ENCODE measurements at regions not wholly inside any gene's neighbourhood (a gene's known extent, or its start where the extent isn't known, plus 50 kb on each side); places are given as distances from the start of the nearest gene placed in this dataset.

DNA sequence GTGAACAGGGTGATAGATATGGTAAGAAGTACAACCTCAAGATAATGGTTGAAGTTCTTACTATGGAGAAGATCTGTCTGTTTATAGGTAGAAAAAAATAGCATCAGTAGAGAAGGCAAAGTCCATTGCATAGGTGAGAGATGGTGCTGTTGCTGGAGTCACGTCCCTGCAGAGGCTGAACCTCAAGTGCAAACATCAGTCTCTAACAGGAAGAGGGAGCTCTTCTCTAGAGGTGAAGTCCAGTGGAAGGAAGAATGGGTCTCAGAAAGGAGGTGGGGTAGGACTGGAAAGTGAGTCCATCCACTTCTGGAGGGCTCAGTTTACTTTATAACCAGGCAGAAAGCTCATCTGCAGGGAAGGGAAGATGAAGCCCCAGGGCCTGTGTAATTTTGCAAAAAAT, 337.7 kb downstream of the MEIS1 start:
- no peaks in the 10 kb centered on the region for H3K4me1 ChIP-seq (ENCODE audit: insufficient read depth, low read length)
- no peaks in the 10 kb centered on the region for H3K9me3 ChIP-seq (ENCODE audit: control insufficient read depth, insufficient read depth, low read length)
- H3K9ac ChIP-seq (ENCODE audit: low read depth, low read length) = no peak overlapping the region
- no peaks in the 10 kb centered on the region for H3K36me3 ChIP-seq (ENCODE audit: insufficient read depth, low read length)

DNA sequence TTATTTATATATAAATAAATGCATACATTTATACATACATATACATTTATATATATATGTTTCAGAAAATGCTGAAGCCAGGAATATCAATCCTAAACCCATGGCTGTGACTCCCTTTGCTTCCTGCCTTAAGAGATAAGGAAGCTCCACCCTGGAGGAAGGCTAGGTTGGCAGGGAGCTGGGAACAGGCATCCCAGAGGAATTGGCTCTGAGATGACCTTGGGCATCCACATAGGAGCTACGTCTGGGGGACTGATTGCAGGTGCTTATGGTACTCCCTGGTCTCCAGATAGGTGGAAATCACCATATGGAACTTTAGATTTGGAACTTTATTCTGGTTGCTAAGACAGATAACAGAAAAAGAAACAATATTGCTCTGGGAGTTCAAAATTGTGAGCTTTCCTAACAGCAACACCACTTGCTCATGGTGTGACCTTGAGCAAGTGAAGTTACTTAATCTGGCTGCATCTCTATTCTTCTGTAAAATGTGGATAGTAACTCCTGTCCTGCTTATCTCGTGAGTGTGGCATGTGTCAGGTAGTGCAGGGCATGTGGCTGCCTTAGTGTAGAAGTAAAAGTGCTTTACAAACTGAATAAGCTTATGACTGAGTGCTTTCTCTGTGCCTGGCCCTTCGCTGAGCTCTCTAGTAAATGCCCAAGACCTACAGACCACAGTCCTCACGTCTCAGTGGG, 341.0 kb downstream of the MEIS1 start:
- Histone ChIP-seq H3K4me1 (ENCODE audit: insufficient read depth, low read length) (no peaks in the 10 kb centered on the region), H3K9me3 (ENCODE audit: control insufficient read depth, insufficient read depth, low read length) (no peaks in the 10 kb centered on the region), H3K9ac (ENCODE audit: low read depth, low read length) (no peak overlapping the region), H3K36me3 (ENCODE audit: insufficient read depth, low read length) (no peaks in the 10 kb centered on the region)

DNA sequence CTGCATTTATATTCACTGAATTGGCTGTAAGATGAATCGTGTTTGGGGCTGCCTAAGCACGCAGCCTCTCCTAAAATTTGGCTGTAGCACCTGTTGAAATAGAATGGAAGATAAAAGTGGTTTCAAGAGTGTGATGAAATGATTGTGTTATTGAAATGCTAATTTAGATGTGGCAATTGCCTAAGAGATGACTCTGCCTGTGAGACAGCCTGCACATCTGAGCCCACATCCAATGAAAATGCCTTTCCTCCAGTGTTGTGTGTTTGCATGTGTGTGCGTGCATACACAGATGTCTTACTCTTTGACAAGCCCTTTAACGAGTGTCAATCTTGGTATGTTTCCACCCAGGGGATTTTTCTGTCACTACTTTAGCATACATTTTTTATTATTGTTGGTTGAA, 346.9 kb downstream of the MEIS1 start:
- Histone ChIP-seq H3K9me3 (ENCODE audit: control insufficient read depth, insufficient read depth, low read length) (no peaks in the 10 kb centered on the region; the same call in 1 of the 2 replicates), H3K36me3 (ENCODE audit: insufficient read depth, low read length) (no peaks in the 10 kb centered on the region), H3K4me1 (ENCODE audit: insufficient read depth, low read length) (no peaks in the 10 kb centered on the region), H3K9ac (ENCODE audit: low read depth, low read length) (no peak overlapping the region)

DNA sequence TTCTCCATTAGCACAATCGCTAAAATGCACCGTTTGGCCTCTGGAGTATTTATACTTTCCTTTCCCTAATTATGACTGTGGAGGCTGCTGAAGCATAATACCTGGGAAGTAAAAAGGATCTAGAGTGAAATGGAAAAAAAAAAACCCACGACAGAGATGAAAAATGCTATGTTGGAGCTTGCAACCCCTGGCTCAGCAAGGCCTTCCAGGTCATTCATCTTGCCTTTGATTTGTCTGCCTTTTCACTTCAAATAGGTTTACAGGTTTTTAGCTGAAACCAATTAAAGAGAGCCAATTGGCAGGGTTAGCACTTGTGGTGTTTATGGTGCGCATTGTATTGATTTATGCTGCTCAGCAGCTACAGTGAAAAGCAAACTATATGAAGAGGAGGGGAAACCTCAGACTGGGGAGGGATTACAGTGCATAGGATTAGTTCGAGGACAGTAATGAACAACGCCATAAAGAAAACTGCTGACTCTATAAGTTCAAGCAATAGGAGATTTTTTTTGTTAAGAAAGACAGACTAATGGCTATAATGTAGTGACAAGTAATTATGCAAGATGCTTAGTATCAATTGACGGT, 347.9 kb downstream of the MEIS1 start:
- H3K36me3 ChIP-seq (ENCODE audit: insufficient read depth, low read length) = no peaks in the 10 kb centered on the region
- H3K9ac ChIP-seq (ENCODE audit: low read depth, low read length) = no peak overlapping the region
- no peaks in the 10 kb centered on the region for H3K4me1 ChIP-seq (ENCODE audit: insufficient read depth, low read length)
- H3K9me3 ChIP-seq (ENCODE audit: control insufficient read depth, insufficient read depth, low read length) = no peaks in the 10 kb centered on the region; the same call in 1 of the 2 replicates

DNA sequence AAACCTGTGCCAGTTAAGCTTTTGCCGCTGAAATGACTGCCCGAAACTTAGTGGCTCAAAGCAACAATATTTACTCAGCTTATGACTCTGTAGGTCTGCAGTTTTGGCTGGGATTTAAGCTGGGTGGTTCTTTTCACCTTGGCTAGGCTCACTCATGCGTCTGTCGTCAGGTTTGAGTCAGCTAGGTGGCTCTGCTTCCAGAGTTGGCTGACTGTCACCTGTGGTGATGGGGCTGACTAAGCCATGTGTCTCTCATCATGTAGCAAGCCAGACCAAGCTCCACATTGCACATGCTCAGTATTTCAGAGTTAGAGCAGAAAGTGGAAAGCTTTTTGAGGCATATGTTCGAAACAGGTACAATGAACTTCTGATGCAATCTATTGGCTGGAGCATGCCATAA, 354.8 kb downstream of the MEIS1 start:
- no peaks in the 10 kb centered on the region for H3K4me1 ChIP-seq (ENCODE audit: insufficient read depth, low read length)
- no peaks in the 10 kb centered on the region for H3K36me3 ChIP-seq (ENCODE audit: insufficient read depth, low read length)
- H3K9ac ChIP-seq (ENCODE audit: low read depth, low read length) = no peak overlapping the region
- H3K9me3 ChIP-seq (ENCODE audit: control insufficient read depth, insufficient read depth, low read length) = no peaks in the 10 kb centered on the region; the same call in 1 of the 2 replicates

DNA sequence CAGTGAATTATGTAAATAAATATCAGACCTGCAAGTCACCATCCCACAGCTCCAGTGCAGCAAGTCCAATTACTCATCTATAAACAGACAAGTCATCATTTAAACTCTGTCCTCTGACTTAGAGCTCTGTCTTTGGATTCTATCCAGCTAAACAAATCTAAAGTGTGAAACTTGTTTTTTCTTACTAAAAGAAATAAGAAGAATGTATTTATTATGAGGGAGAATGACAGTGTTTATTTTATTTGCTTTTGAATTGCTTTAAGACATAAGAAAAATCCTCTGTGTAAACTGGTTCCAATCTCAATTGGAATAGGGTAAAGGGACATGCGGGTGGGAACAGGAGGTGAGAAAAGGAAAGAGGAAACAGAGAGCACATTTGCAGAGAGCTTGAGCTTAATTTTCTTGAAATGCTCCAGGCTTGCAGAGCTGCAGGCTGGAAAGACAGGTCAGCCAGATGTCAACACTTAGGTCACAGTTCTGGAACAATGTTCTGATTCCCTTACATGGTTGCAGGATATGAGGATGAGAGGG, 355.8 kb downstream of the MEIS1 start:
- no peaks in the 10 kb centered on the region for H3K4me1 ChIP-seq (ENCODE audit: insufficient read depth, low read length)
- no peaks in the 10 kb centered on the region; the same call in 1 of the 2 replicates for H3K9me3 ChIP-seq (ENCODE audit: control insufficient read depth, insufficient read depth, low read length)
- no peak overlapping the region for H3K9ac ChIP-seq (ENCODE audit: low read depth, low read length)
- no peaks in the 10 kb centered on the region for H3K36me3 ChIP-seq (ENCODE audit: insufficient read depth, low read length)

DNA sequence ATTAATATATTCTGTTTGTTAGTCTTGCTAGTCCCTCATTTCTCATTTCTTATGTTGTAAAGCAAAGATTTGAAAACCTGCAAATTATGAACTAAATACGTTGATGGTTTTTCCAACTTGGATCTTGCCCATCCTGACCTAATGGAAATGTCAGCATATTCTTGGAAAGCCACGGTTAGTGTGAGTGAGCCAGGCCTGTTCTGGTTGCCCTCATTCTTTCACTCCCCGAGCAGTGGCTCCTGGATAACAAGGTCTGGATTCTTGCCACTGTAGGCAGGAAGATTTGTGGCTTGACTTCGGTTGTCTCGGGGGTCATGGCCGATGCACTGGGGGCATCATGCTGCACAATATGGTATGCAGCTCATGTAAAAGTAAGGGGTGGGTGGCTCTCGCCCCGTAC, 359.1 kb downstream of the MEIS1 start:
- Histone ChIP-seq H3K9ac (ENCODE audit: low read depth, low read length) (no peak overlapping the region), H3K4me1 (ENCODE audit: insufficient read depth, low read length) (no peaks in the 10 kb centered on the region), H3K9me3 (ENCODE audit: control insufficient read depth, insufficient read depth, low read length) (no peaks in the 10 kb centered on the region), H3K36me3 (ENCODE audit: insufficient read depth, low read length) (no peaks in the 10 kb centered on the region)

DNA sequence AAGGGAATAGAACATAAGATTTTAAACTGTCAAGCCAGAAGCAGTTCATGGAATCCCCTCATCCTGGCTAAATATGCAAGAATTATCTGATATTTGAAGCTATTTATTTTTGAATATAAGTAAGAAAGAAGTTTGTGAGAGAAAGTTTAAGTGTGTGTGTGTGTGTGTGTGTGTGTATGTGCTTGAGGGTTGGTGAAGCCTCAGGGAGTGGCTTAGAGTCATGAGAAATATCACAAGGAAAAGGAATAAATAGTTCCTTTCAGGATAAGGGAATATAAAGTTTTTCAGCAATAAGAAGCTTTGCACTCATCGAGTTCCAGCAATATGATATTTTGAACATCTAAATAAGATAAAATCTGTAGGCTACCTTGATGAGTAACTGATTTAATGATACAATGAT, 359.6 kb downstream of the MEIS1 start:
- H3K36me3 ChIP-seq (ENCODE audit: insufficient read depth, low read length) = no peaks in the 10 kb centered on the region
- H3K4me1 ChIP-seq (ENCODE audit: insufficient read depth, low read length) = no peaks in the 10 kb centered on the region
- H3K9ac ChIP-seq (ENCODE audit: low read depth, low read length) = no peak overlapping the region
- no peaks in the 10 kb centered on the region for H3K9me3 ChIP-seq (ENCODE audit: control insufficient read depth, insufficient read depth, low read length)

DNA sequence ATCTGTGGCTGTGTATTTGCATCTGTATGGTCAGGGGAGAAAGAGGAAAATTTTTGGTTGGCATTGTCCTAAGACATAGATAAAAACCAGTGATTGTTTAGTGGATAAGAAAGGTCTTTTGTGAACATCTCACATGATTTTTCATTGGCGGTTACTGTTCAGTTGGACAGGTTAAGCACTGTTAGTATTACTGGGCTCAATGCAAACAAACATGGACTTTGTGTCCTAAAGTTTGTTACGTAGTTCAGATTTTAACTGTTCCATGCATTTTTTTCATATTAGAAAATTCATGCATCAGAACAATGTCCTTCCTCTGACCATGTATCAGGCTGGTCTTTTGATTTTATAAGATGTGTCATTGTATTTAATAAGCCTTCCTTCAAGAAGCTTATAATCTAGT, 368.0 kb downstream of the MEIS1 start:
- Histone ChIP-seq H3K9ac (ENCODE audit: low read depth, low read length) (no peak overlapping the region), H3K9me3 (ENCODE audit: control insufficient read depth, insufficient read depth, low read length) (no peaks in the 10 kb centered on the region), H3K36me3 (ENCODE audit: insufficient read depth, low read length) (no peaks in the 10 kb centered on the region)

DNA sequence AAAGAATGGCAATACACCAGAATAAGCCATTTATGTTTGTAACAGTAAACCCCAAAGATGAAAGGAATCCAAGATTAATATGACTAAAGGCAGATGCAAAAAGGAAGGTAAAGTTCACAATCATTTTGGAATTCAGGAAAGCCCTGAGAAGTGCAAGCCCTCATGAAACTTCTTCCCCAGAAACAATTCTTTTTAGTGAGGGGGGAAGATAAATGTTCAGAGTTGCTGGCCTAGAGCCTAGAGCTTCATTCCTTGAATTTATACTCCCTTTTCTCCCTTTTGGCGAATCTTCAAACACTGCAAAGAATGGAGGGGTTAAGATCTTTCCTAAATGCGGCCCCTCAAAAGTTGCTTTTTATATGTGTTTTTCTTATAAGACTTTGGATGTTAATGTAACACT, 368.8 kb downstream of the MEIS1 start:
- H3K9me3 ChIP-seq (ENCODE audit: control insufficient read depth, insufficient read depth, low read length) = no peaks in the 10 kb centered on the region
- H3K36me3 ChIP-seq (ENCODE audit: insufficient read depth, low read length) = no peaks in the 10 kb centered on the region
- H3K4me1 ChIP-seq (ENCODE audit: insufficient read depth, low read length) = peaks cover 4% of the 10 kb centered on the region; the same call in 1 of the 2 replicates
- H3K9ac ChIP-seq (ENCODE audit: low read depth, low read length) = no peak overlapping the region

More for the DNA sequence above, 368.0 kb downstream of the MEIS1 start:
- peaks cover 4% of the 10 kb centered on the region; the same call in 1 of the 2 replicates for H3K4me1 ChIP-seq (ENCODE audit: insufficient read depth, low read length)

DNA sequence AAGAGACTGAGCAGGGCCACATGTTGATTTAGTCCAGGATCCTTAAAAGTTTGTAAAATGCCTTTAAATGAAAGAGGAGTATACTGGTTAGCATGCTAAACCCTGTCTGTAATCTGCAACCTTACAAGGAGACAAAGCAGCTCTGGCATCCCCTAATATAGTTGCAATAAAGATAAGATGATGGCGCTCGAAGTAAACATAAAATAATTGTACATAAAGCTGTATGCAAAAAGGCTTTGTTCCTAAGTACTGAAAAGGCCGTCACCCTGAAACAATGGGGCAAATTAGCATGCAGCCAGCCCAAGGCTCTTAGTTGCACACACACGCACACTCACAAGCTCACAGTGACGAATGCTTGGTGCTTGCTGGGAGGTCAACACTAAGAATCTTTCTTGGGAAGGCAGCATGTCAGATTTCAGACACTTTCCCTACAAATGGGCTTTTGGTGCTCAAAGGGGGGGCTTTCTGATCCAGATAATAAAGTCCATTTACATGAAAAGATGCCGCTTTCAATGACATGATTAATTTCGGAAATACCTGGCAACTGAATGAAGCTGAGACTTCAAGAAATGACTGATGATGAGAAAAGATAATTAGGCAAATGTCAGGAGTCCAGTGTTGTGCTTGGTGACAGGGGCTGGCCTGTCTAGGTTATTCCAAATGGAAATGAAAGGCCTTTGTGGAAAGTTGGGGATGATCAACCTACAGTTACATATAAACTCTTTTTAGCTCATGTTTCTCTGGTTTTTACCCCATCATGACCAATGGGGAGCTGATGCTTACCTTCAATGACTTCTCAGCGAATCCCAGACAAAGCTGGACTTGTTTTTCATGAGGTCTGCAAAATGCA, 370.3 kb downstream of the MEIS1 start:
- H3K4me1 ChIP-seq (ENCODE audit: insufficient read depth, low read length) = peaks cover 4% of the 10 kb centered on the region; the same call in 1 of the 2 replicates
- H3K9me3 ChIP-seq (ENCODE audit: control insufficient read depth, insufficient read depth, low read length) = no peaks in the 10 kb centered on the region
- H3K36me3 ChIP-seq (ENCODE audit: insufficient read depth, low read length) = no peaks in the 10 kb centered on the region
- H3K9ac ChIP-seq (ENCODE audit: low read depth, low read length) = no peak overlapping the region

DNA sequence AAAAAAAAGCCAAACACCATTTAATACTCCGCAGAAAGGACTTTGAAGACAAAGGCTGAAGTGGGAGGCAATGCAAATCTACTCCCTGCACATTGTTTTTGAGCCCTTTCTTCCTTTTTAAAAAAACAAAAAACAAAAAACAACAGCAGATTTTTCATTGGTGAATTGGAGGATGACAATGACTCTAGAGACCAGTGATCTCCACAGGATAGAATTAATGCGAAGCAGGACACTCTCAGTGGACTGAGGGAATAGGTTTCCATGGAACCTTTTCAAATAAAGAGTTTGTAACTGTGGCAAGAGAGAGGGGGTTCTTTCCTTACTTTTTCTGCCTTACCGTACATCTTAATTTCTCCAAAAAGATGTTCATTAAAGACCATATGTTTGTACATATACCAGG, 371.0 kb downstream of the MEIS1 start:
- no peaks in the 10 kb centered on the region for H3K9me3 ChIP-seq (ENCODE audit: control insufficient read depth, insufficient read depth, low read length)
- no peaks in the 10 kb centered on the region for H3K36me3 ChIP-seq (ENCODE audit: insufficient read depth, low read length)
- no peak overlapping the region for H3K9ac ChIP-seq (ENCODE audit: low read depth, low read length)
- H3K4me1 ChIP-seq (ENCODE audit: insufficient read depth, low read length) = peaks cover 4% of the 10 kb centered on the region; the same call in 1 of the 2 replicates

DNA sequence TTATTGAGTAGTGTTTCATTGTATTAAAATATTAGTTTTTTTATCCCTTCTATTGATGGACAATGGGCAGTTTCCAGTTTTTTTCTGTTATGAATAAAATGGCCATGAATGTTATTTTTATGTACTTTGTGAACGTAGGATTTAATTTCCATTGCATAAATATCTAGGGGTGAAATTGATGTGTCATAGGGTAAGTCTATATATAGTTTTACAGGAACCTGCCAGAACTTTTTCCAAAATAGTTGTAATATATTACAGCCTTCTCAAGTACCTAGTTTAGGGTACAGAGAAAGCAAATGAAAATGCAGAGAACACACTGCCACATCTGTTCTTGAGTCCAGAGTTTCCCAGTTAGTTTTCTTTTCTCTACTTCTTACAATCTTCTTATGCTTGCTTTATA, 378.6 kb downstream of the MEIS1 start:
- H3K9ac ChIP-seq (ENCODE audit: low read depth, low read length) = no peak overlapping the region
- no peaks in the 10 kb centered on the region for H3K36me3 ChIP-seq (ENCODE audit: insufficient read depth, low read length)
- no peaks in the 10 kb centered on the region for H3K9me3 ChIP-seq (ENCODE audit: control insufficient read depth, insufficient read depth, low read length)
- H3K4me1 ChIP-seq (ENCODE audit: insufficient read depth, low read length) = no peaks in the 10 kb centered on the region

DNA sequence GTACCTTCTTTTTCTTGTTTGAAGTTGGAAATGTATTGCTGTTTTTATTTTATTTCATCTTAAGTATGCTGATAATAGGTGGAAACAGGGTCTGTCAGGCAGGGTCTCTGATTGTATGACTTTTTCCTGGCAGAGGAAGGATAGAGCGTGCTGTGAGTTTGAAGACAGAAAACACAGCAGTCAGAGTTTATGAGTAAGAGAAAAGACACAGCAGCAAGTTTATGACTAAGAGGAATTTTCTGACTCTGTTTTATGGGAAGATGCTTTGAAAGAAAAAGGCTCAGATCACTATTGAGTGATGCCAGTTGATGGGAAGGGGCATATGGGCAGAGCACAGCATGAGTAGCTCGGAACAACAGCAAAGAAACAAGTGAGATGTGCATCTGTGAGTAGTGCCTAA, 379.1 kb downstream of the MEIS1 start:
- H3K9ac ChIP-seq (ENCODE audit: low read depth, low read length) = no peak overlapping the region
- no peaks in the 10 kb centered on the region for H3K36me3 ChIP-seq (ENCODE audit: insufficient read depth, low read length)
- H3K4me1 ChIP-seq (ENCODE audit: insufficient read depth, low read length) = no peaks in the 10 kb centered on the region
- no peaks in the 10 kb centered on the region; the same call in 1 of the 2 replicates for H3K9me3 ChIP-seq (ENCODE audit: control insufficient read depth, insufficient read depth, low read length)

Data from ES-I3 (cell line).